Upper lobe of left lung (tissue), 6 donors: ENCODE measurements at regions not wholly inside any gene's neighbourhood (a gene's known extent, or its start where the extent isn't known, plus 50 kb on each side); places are given as distances from the start of the nearest gene placed in this dataset.

ENCODE experiments used
- ATAC-seq, 2 donors: fragments of 200-7000 bp; cut with Tn5 transposase; one replicate each; pipeline ENCODE4 v1.9.1; 2022; ENCODE audit warnings: mild to moderate bottlenecking in 2 of 2, moderate library complexity in 2 of 2; ENCODE audit not compliant: low FRiP score in 2 of 2
- DNase-seq, 2 donors: peaks; one replicate each; pipeline ENCODE4 v3.0.0-alpha.2; 2019 to 2020
- H3K27ac ChIP-seq, 4 donors: fragments of 200-600 bp; sonication (generic); one replicate each; pipeline ENCODE4 v1.5.1; 2016 to 2019
- H3K27me3 ChIP-seq, 4 donors: fragments of 200-600 bp; sonication (generic); one replicate each; pipeline ENCODE4 v1.5.1; 2017 to 2019
- H3K36me3 ChIP-seq, 4 donors: fragments of 200-600 bp; sonication (generic); one replicate each; pipeline ENCODE4 v1.5.1; 2016 to 2019
- H3K4me1 ChIP-seq, 4 donors: fragments of 200-600 bp; sonication (generic); one replicate each; pipeline ENCODE4 v1.5.1; 2018 to 2019
- H3K4me3 ChIP-seq, 4 donors: fragments of 200-600 bp; sonication (generic); one replicate each; pipeline ENCODE4 v1.5.1; 2017 to 2019; ENCODE audit warnings: mild to moderate bottlenecking in 2 of 4, moderate library complexity in 1 of 4
- H3K9me3 ChIP-seq, 4 donors: fragments of 200-600 bp; sonication (generic); one replicate each; pipeline ENCODE4 v1.5.1; 2018 to 2019
- CTCF ChIP-seq, 6 experiments: fragments of 450-650 bp in 4 of 6; fragments of 200-600 bp in 2 of 6; sonication (generic) in 2 of 6; IDR thresholded peaks; one replicate each; pipeline ENCODE4 v1.5.1; 2016 to 2019; ENCODE audit warnings: antibody characterized with exemption in 6 of 6
- EP300 ChIP-seq, 4 donors: sonication (generic); formaldehyde crosslinking; IDR thresholded peaks; one replicate each; pipeline ENCODE4 v1.5.1; 2017; ENCODE audit warnings: antibody characterized with exemption in 4 of 4, control low read depth in 2 of 4
- POLR2A ChIP-seq, 4 donors: fragments of 450-650 bp; IDR thresholded peaks; one replicate each; pipeline ENCODE4 v1.5.1; 2016 to 2017; ENCODE audit warnings: antibody characterized with exemption in 4 of 4, mild to moderate bottlenecking in 2 of 4
- POLR2AphosphoS5 ChIP-seq, 2 donors: sonication (generic); formaldehyde crosslinking; IDR thresholded peaks; one replicate each; pipeline ENCODE4 v1.5.1; 2017; ENCODE audit warnings: antibody characterized with exemption in 2 of 2
- WGBS, 2 donors: methylation state at CpG; one replicate each; pipeline ENCODE4 v1.1.5; 2017 to 2018; 5-methylcytosine and 5-hydroxymethylcytosine counted together
- donor health status: DM: no; HTN: no; CAD: no; lungs with moderate emphysema.
- donor health status: DM: no; HTN: yes; CAD: no; lungs with severe emphysema.

- Histone ChIP-seq H3K4me3 (no peak overlapping the region), H3K4me1 (no peaks in the 10 kb centered on the region), H3K9me3 (no peaks in the 10 kb centered on the region), H3K27ac (no peak overlapping the region), H3K36me3 (no peaks in the 10 kb centered on the region), H3K27me3 (no peaks in the 10 kb centered on the region)
- TF ChIP-seq CTCF (IDR thresholded peaks at IDR 0.05) (no peak), POLR2AphosphoS5 (IDR thresholded peaks at IDR 0.05) (no peak)
- 69 to 75% methylated on average over 4 of the region's 4 CpGs for WGBS, 2 donors
- DNase-seq (no peak), ATAC-seq (no peak)
Measured at GRCh38 chr5:35417040-35417439, 186.8 kb upstream of the PRLR start.

DNA sequence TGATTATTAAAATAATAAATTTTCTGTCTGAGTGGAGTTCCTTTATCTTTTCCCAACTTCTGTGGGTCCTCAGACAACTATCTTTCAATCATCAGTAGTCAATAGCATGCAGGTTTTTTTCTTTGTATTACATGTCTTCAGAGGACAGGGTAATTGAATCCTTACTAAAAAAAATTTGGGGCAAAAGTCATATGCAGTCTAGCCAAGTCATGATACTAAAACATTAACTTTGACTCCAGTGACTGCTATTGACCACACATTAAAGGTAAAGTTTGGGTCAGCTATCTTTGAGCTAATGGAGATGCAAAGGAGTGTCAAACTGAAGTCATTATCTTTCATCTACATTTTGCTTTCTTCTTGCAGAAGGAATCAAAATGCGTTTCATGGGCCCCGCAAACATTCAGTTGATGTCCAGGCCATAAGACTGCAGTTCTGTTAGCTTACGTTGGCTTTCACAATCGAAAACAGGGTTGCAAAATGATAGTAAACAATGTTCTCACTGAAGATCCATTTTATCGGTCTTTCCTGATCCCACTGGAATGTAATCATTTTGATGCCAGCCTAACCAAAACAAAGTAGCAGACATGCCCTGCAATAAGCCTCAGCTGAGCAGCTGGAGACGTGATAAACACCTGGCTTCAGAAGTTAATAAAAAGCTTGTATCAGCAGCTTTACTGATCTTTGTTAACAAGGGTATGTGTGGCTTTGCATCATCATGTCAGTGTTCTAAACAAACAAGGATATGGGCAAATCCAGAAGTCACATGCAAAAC lies 186.1 kb upstream of the PRLR start:
- H3K27me3 ChIP-seq: no peaks in the 10 kb centered on the region
- H3K36me3 ChIP-seq: no peaks in the 10 kb centered on the region
- no peak overlapping the region for H3K4me3 ChIP-seq
- 45 to 58% methylated on average over 6 of the region's 6 CpGs for WGBS, 2 donors
- no peaks in the 10 kb centered on the region for H3K9me3 ChIP-seq
- TF ChIP-seq POLR2AphosphoS5 (IDR thresholded peaks at IDR 0.05): no peak
- no peak for TF ChIP-seq CTCF (IDR thresholded peaks at IDR 0.05)
- TF ChIP-seq POLR2A (IDR thresholded peaks at IDR 0.05): no peak
- no peak for TF ChIP-seq EP300 (IDR thresholded peaks at IDR 0.05)
- H3K4me1 ChIP-seq: no peaks in the 10 kb centered on the region
- H3K27ac ChIP-seq: no peak overlapping the region
- DNase-seq: no peak
- ATAC-seq: no peak

GRCh38 chr5:35415309-35415708 lies 185.0 kb upstream of the PRLR start:
- no peaks in the 10 kb centered on the region for H3K4me1 ChIP-seq
- H3K9me3 ChIP-seq: no peaks in the 10 kb centered on the region
- no peak for DNase-seq
- no peak for ATAC-seq
- no peak overlapping the region for H3K4me3 ChIP-seq
- no peak overlapping the region for H3K27ac ChIP-seq
- no peak for TF ChIP-seq CTCF (IDR thresholded peaks at IDR 0.05)
- TF ChIP-seq POLR2AphosphoS5 (IDR thresholded peaks at IDR 0.05): no peak
- no peak for TF ChIP-seq POLR2A (IDR thresholded peaks at IDR 0.05)
- 94 to 98% methylated on average over 2 of the region's 2 CpGs for WGBS, 2 donors
- H3K36me3 ChIP-seq: no peaks in the 10 kb centered on the region
- no peaks in the 10 kb centered on the region for H3K27me3 ChIP-seq

DNA sequence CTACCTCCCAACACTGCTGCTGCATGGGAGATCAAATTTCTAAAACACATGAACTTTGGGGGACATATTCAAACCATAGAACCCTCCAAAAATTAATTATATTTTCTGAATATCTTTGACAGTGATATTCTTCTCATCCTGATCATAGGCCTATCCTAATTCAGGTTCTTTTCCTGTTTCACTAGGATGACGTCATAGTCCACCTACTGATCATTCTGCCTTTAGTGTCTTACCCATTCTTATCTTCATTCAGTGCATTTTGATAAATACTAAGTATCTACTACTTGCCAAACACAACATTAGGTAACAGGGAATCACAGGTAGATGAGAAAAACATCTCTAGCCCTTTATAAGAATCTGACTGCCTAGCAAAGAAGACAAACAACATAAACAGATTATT lies 179.1 kb upstream of the PRLR start:
- ATAC-seq: no peak
- Histone ChIP-seq H3K9me3 (no peaks in the 10 kb centered on the region), H3K27ac (no peak overlapping the region), H3K4me1 (no peaks in the 10 kb centered on the region), H3K36me3 (no peaks in the 10 kb centered on the region), H3K4me3 (no peak overlapping the region), H3K27me3 (no peaks in the 10 kb centered on the region)
- 90 to 96% methylated on average over 1 of the region's 1 CpG for WGBS, 2 donors
- TF ChIP-seq EP300 (IDR thresholded peaks at IDR 0.05): no peak
- TF ChIP-seq POLR2AphosphoS5 (IDR thresholded peaks at IDR 0.05): no peak
- no peak for TF ChIP-seq POLR2A (IDR thresholded peaks at IDR 0.05)
- TF ChIP-seq CTCF (IDR thresholded peaks at IDR 0.05): no peak
- DNase-seq: no peak

DNA sequence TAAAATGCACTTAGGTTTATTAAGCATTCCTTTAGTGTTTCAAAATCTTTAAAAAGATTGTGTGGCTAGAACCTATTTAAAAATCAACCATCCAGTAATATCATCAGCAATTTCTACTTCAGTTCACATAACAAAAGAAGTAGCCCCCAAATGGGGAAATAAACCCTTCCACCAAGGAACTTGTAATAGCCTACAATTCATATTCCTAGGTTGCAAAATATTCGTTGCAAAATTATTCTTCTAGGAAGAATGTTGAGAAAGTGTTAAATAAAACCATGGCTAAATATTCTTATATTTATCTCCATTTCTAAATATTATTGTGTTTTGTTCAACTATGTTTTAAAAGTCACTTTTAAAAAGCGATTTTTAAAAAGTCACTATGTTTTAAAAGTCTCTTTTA lies 177.9 kb upstream of the PRLR start:
- WGBS, 2 donors: 74 to 78% methylated on average over 2 of the region's 2 CpGs
- H3K36me3 ChIP-seq: no peaks in the 10 kb centered on the region
- no peaks in the 10 kb centered on the region for H3K27me3 ChIP-seq
- DNase-seq (no peak), ATAC-seq (no peak)
- no peak overlapping the region for H3K27ac ChIP-seq
- H3K9me3 ChIP-seq: no peaks in the 10 kb centered on the region
- TF ChIP-seq CTCF (IDR thresholded peaks at IDR 0.05): no peak
- TF ChIP-seq EP300 (IDR thresholded peaks at IDR 0.05): no peak
- no peak for TF ChIP-seq POLR2A (IDR thresholded peaks at IDR 0.05)
- TF ChIP-seq POLR2AphosphoS5 (IDR thresholded peaks at IDR 0.05): no peak
- no peak overlapping the region for H3K4me3 ChIP-seq
- no peaks in the 10 kb centered on the region for H3K4me1 ChIP-seq
